RKO (cell line): ENCODE measurements at regions not wholly inside any gene's neighbourhood (a gene's known extent, or its start where the extent isn't known, plus 50 kb on each side); places are given as distances from the start of the nearest gene placed in this dataset.
"Not testable (repeated sequence)": the region's sequence is repeated elsewhere in the genome, so short reads cannot be mapped to it uniquely, and the experiment has no call there.

ENCODE experiments used
- DNase-seq: peaks from one replicate; pipeline ENCODE4 v3.0.0-alpha.2; 2016; ENCODE audit warnings: low spot score

GRCh38 chr14:83909507-83909906 lies 1620.4 kb upstream of the FLRT2 start:
- no peak for DNase-seq

GRCh38 chr14:83912032-83912642 lies 1617.8 kb upstream of the FLRT2 start:
- DNase-seq = no peak

GRCh38 chr14:83913476-83913875 lies 1616.5 kb upstream of the FLRT2 start:
- DNase-seq = no peak

- no peak for DNase-seq
These were observed 1611.4 kb upstream of the FLRT2 start for GRCh38 chr14:83918546-83918945.

- DNase-seq = not testable (repeated sequence)
These were observed 1610.3 kb upstream of the FLRT2 start for GRCh38 chr14:83919675-83920074.

GRCh38 chr14:83923842-83924241 lies 1606.1 kb upstream of the FLRT2 start:
- no peak for DNase-seq

- DNase-seq = no peak
These were observed 1605.7 kb upstream of the FLRT2 start for GRCh38 chr14:83924259-83924658.

GRCh38 chr14:83940253-83940652 lies 1589.7 kb upstream of the FLRT2 start:
- DNase-seq = no peak

- DNase-seq = no peak
These were observed 1571.6 kb upstream of the FLRT2 start for GRCh38 chr14:83958359-83958758.

GRCh38 chr14:83960832-83961512 lies 1569.0 kb upstream of the FLRT2 start:
- DNase-seq = no peak

GRCh38 chr14:83969998-83970397 lies 1559.9 kb upstream of the FLRT2 start:
- DNase-seq = no peak

GRCh38 chr14:83972631-83973030 lies 1557.3 kb upstream of the FLRT2 start:
- no peak for DNase-seq

GRCh38 chr14:83974647-83975163 lies 1555.2 kb upstream of the FLRT2 start:
- DNase-seq = no peak

GRCh38 chr14:83975435-83975834 lies 1554.5 kb upstream of the FLRT2 start:
- DNase-seq = no peak

GRCh38 chr14:83975841-83976770 lies 1553.8 kb upstream of the FLRT2 start:
- no peak for DNase-seq

GRCh38 chr14:83977583-83977982 lies 1552.4 kb upstream of the FLRT2 start:
- DNase-seq = no peak

- DNase-seq = not testable (repeated sequence)
These were observed 1548.2 kb upstream of the FLRT2 start for GRCh38 chr14:83981676-83982258.

- DNase-seq = no peak
These were observed 1541.7 kb upstream of the FLRT2 start for GRCh38 chr14:83988275-83988674.

- no peak for DNase-seq
These were observed 1538.3 kb upstream of the FLRT2 start for GRCh38 chr14:83991666-83992065.

- DNase-seq = no peak
These were observed 1537.1 kb upstream of the FLRT2 start for GRCh38 chr14:83992857-83993256.

- DNase-seq = no peak
These were observed 1536.4 kb upstream of the FLRT2 start for GRCh38 chr14:83993545-83993944.

GRCh38 chr14:83994020-83994419 lies 1535.9 kb upstream of the FLRT2 start:
- no peak for DNase-seq
